Omental fat pad (tissue), 3 donors: ENCODE measurements at regions not wholly inside any gene's neighbourhood (a gene's known extent, or its start where the extent isn't known, plus 50 kb on each side); places are given as distances from the start of the nearest gene placed in this dataset.

ENCODE experiments used
- ATAC-seq: fragments of 150-250 bp; one replicate; pipeline ENCODE4 v1.9.1; 2016; ENCODE audit warnings: mild to moderate bottlenecking, moderate library complexity; ENCODE audit not compliant: low FRiP score
- DNase-seq: peaks from one replicate; pipeline ENCODE4 v3.0.0-alpha.2; 2019; ENCODE audit warnings: low spot score
- CTCF ChIP-seq, 3 donors: fragments of 450-650 bp; IDR thresholded peaks; one replicate each; pipeline ENCODE4 v1.5.1; 2016 to 2017; ENCODE audit warnings: antibody characterized with exemption in 3 of 3, mild to moderate bottlenecking in 3 of 3, moderate library complexity in 2 of 3

- no peak for TF ChIP-seq CTCF (IDR thresholded peaks at IDR 0.05)
- DNase-seq (no peak), ATAC-seq (no peak)
Observed at GRCh38 chr9:89738137-89738932, 133.5 kb downstream of the GADD45G start.

GRCh38 chr9:89739511-89739910 lies 134.7 kb downstream of the GADD45G start:
- no peak for ATAC-seq
- no peak for TF ChIP-seq CTCF (IDR thresholded peaks at IDR 0.05)
- no peak for DNase-seq

- no peak for TF ChIP-seq CTCF (IDR thresholded peaks at IDR 0.05)
- ATAC-seq (no peak), DNase-seq (no peak)
Observed at GRCh38 chr9:89739916-89740315, 135.1 kb downstream of the GADD45G start.

- no peak for ATAC-seq
- TF ChIP-seq CTCF (IDR thresholded peaks at IDR 0.05): no peak
- no peak for DNase-seq
Observed at GRCh38 chr9:89740722-89741121, 135.9 kb downstream of the GADD45G start.

- ATAC-seq: no peak
- no peak for DNase-seq
- TF ChIP-seq CTCF (IDR thresholded peaks at IDR 0.05): no peak
Observed at GRCh38 chr9:89742660-89743059, 137.8 kb downstream of the GADD45G start.

GRCh38 chr9:89743216-89743572 lies 138.4 kb downstream of the GADD45G start:
- TF ChIP-seq CTCF (IDR thresholded peaks at IDR 0.05): no peak
- ATAC-seq (no peak), DNase-seq (no peak)

GRCh38 chr9:89743573-89744254 lies 138.9 kb downstream of the GADD45G start:
- no peak for TF ChIP-seq CTCF (IDR thresholded peaks at IDR 0.05)
- DNase-seq (no peak), ATAC-seq (no peak)
